Ovary (tissue), 3 donors: ENCODE measurements at regions not wholly inside any gene's neighbourhood (a gene's known extent, or its start where the extent isn't known, plus 50 kb on each side); places are given as distances from the start of the nearest gene placed in this dataset.

Experiments used
- CTCF ChIP-seq, 3 donors: fragments of 450-650 bp in 2 of 3; fragments of 200-600 bp in 1 of 3; IDR thresholded peaks; one replicate each; pipeline versions ENCODE4 v1.5.1 to v1.8.0; 2016 to 2022; ENCODE audit warnings: antibody characterized with exemption in 3 of 3, mild to moderate bottlenecking in 1 of 3
- EP300 ChIP-seq: sonication (generic); formaldehyde crosslinking; IDR thresholded peaks from one replicate; pipeline ENCODE4 v1.6.1; 2017; ENCODE audit warnings: antibody characterized with exemption
- POLR2A ChIP-seq: fragments of 450-650 bp; IDR thresholded peaks from one replicate; pipeline ENCODE4 v1.6.1; 2017; ENCODE audit warnings: antibody characterized with exemption, mild to moderate bottlenecking, moderate library complexity
- donor health status: DM: no; HTN: no; CAD: no.

- TF ChIP-seq CTCF (IDR thresholded peaks at IDR 0.05) (no peak), POLR2A (no peak), EP300 (no peak)
These were observed 556.1 kb upstream of the ZNF608 start for GRCh38 chr5:125302577-125302976.
